Stimulated activated CD4-positive, alpha-beta T cell treated with anti-CD3 and anti-CD28 coated beads, Interleukin-2, amount 100 ng/mL, for 4 hours (primary cell): ENCODE measurements at regions not wholly inside any gene's neighbourhood (a gene's known extent, or its start where the extent isn't known, plus 50 kb on each side); places are given as distances from the start of the nearest gene placed in this dataset.

Source experiments
- DNase-seq: peaks from one replicate; pipeline ENCODE4 v3.0.0-alpha.2; 2020; ENCODE audit warnings: low read depth

GRCh38 chr2:234635284-234635683 lies 138.4 kb upstream of the ARL4C start:
- DNase-seq: no peak

- DNase-seq: no peak
Measured at GRCh38 chr2:234633581-234634230, 136.8 kb upstream of the ARL4C start.

GRCh38 chr2:234632527-234633391 lies 135.9 kb upstream of the ARL4C start:
- no peak for DNase-seq

- no peak for DNase-seq
Measured at GRCh38 chr2:234631646-234632514, 135.0 kb upstream of the ARL4C start.

GRCh38 chr2:234630801-234631261 lies 133.9 kb upstream of the ARL4C start:
- no peak for DNase-seq

- DNase-seq: no peak
Measured at GRCh38 chr2:234629596-234629995, 132.7 kb upstream of the ARL4C start.

- no peak for DNase-seq
Measured at GRCh38 chr2:234628953-234629352, 132.1 kb upstream of the ARL4C start.

- no peak for DNase-seq
Measured at GRCh38 chr2:234627308-234627707, 130.4 kb upstream of the ARL4C start.

GRCh38 chr2:234626566-234627130 lies 129.8 kb upstream of the ARL4C start:
- no peak for DNase-seq

- DNase-seq: no peak
Measured at GRCh38 chr2:234625626-234626250, 128.9 kb upstream of the ARL4C start.

- DNase-seq: no peak
Measured at GRCh38 chr2:234623521-234623991, 126.7 kb upstream of the ARL4C start.

GRCh38 chr2:234621120-234621519 lies 124.2 kb upstream of the ARL4C start:
- DNase-seq: no peak

GRCh38 chr2:234620018-234620417 lies 123.1 kb upstream of the ARL4C start:
- no peak for DNase-seq

GRCh38 chr2:234615643-234616356 lies 118.9 kb upstream of the ARL4C start:
- no peak for DNase-seq

GRCh38 chr2:234611209-234611608 lies 114.3 kb upstream of the ARL4C start:
- DNase-seq: no peak

GRCh38 chr2:234608946-234609345 lies 112.1 kb upstream of the ARL4C start:
- DNase-seq: no peak

- DNase-seq: no peak
Measured at GRCh38 chr2:234607691-234608090, 110.8 kb upstream of the ARL4C start.

- no peak for DNase-seq
Measured at GRCh38 chr2:234606896-234607295, 110.0 kb upstream of the ARL4C start.

- no peak for DNase-seq
Measured at GRCh38 chr2:234603619-234604018, 106.7 kb upstream of the ARL4C start.

- no peak for DNase-seq
Measured at GRCh38 chr2:234601213-234601612, 104.3 kb upstream of the ARL4C start.

GRCh38 chr2:234597576-234597861 lies 100.6 kb upstream of the ARL4C start:
- no peak for DNase-seq
